Adrenal gland (tissue), 5 donors: ENCODE measurements at regions not wholly inside any gene's neighbourhood (a gene's known extent, or its start where the extent isn't known, plus 50 kb on each side); places are given as distances from the start of the nearest gene placed in this dataset.

Experiments
- CTCF ChIP-seq, 6 experiments: fragments of 450-650 bp in 4 of 6; fragments of 200-600 bp in 2 of 6; sonication (generic) in 1 of 6; IDR thresholded peaks; 1 replicate in 5 of 6; 2 replicates in 1 of 6; pipeline versions ENCODE4 v1.5.1 to v1.8.0; 2016 to 2021; ENCODE audit warnings: antibody characterized with exemption in 6 of 6, mild to moderate bottlenecking in 2 of 6, moderate library complexity in 1 of 6
- POLR2A ChIP-seq, 2 donors: fragments of 450-650 bp; IDR thresholded peaks; one replicate each; pipeline ENCODE4 v1.6.1; 2017; ENCODE audit warnings: antibody characterized with exemption in 2 of 2, mild to moderate bottlenecking in 2 of 2, moderate library complexity in 1 of 2
- donor health status: DM: no; HTN: no; CAD: no.

DNA sequence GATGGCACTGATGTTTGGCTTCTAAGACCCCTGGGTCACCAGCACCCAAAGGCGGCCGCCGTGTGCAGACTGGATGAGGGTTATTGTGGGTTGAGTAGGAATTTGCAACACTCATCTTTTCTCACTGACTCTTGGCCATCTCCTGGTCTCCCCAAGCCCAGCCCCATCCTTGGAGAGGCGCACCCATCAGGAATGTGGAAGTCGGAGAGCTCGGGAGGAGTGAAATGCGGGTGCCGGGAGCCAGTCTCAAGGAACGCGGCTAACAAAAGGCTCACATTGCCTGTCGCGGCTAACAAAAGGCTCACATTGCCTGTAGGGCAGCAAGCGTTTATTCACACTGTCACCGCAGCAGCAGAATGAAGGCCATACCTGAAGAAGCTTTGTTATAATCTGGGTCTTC lies 248.6 kb downstream of the FOXL1 start:
- TF ChIP-seq CTCF (IDR thresholded peaks at IDR 0.05) = no peak
- no peak for TF ChIP-seq POLR2A (IDR thresholded peaks at IDR 0.05)
